Stomach (tissue), 4 donors: ENCODE measurements at regions not wholly inside any gene's neighbourhood (a gene's known extent, or its start where the extent isn't known, plus 50 kb on each side); places are given as distances from the start of the nearest gene placed in this dataset.

Source experiments
- EP300 ChIP-seq: sonication (generic); formaldehyde crosslinking; IDR thresholded peaks from one replicate; pipeline ENCODE4 v1.6.1; 2017; ENCODE audit warnings: antibody characterized with exemption
- POLR2A ChIP-seq, 4 donors: fragments of 450-650 bp; IDR thresholded peaks; one replicate each; pipeline ENCODE4 v1.6.1; 2016; ENCODE audit warnings: antibody characterized with exemption in 4 of 4, control low read depth in 2 of 4, mild to moderate bottlenecking in 1 of 4, moderate library complexity in 1 of 4

DNA sequence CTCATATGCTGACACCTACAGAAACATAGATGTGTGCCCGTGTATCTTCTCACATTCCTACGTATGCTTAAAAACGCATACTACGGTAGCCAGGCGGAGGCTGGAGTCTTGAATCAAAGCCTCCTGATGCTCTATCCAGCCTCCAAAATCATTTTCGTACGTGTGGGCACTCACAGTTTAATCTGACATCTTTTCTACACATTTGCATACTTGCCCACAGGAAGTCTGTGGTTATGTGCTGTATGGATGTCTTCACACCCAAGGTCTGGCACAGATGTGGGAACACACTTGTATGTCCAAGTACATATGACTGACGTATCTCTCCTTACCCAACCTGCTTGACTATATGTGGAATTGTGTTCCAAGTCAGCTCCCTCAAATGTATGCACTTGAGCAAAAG is 561.8 kb upstream of the CADM1 start:
- TF ChIP-seq POLR2A (IDR thresholded peaks at IDR 0.05): no peak
- TF ChIP-seq EP300: no peak
